ENCODE measurements at regions not wholly inside any gene's neighbourhood (a gene's known extent, or its start where the extent isn't known, plus 50 kb on each side); places are given as distances from the start of the nearest gene placed in this dataset.
"Not testable (repeated sequence)": the region's sequence is repeated elsewhere in the genome, so short reads cannot be mapped to it uniquely, and the experiment has no call there.

DNA sequence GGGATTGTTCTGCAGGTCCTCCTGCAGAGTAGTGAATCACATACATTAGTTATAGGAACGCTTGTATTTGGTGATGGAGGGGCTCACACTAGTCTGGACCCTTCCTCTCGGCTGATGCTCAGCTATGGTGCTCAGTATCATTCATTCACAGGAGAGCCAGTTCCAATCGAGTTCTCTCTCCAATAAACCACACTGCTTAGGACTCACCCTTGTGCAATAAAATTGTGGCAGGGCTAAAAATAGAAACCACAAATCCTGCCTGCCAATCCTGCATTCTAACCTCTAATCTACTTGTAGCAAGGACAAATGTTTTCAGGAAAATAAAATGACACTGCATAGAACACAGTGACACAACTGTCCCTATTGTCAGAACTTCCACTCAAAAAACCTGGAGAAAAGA lies 138.4 kb upstream of the TBL1XR1 start:
- Histone ChIP-seq H3K27me3 (replicated peaks; ENCODE audit: control insufficient read depth, insufficient read depth, low read length, poor library complexity, severe bottlenecking) (no peaks in the 10 kb centered on the region), H3K36me3 (ENCODE audit: control insufficient read depth, insufficient read depth, low read length) (no peaks in the 10 kb centered on the region), H3K9me3 (ENCODE audit: control insufficient read depth, low read length) (no peaks in the 10 kb centered on the region), H3K4me1 (ENCODE audit: control insufficient read depth, insufficient read depth, low read length, poor library complexity, severe bottlenecking) (peaks cover 3% of the 10 kb centered on the region), H3K27ac (ENCODE audit: insufficient read depth, low read length, poor library complexity, severe bottlenecking) (no peak overlapping the region), H3K4me3 (ENCODE audit: insufficient read depth, low read depth, low read length, poor library complexity, severe bottlenecking) (no peak overlapping the region)
- no peak for DNase-seq

DNA sequence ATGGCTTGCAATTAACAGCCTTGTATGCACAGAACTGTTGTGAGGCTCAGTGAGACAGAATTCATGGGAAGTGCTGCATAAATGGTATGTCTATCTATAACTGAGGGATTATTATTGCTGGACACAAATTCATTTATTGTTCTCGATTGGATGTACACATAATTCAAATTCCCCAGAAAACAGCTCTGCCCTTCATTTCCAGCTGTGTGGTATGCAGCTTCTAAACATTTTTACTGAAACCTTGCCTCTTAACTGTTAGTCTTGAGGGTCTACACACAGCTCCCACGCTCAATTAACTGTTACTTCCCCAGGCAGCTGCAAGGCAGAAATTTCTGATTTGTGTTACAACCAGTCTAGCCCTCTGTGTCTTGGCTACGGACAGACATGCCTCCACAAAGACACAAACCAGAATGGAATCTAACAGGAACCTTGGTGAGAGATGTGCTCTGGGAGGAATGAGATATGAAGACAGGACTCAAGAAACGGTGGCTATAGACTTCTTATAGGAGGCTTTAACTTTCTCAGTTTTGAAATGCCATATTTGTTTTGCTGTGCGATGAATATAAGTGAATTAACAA lies 139.7 kb upstream of the TBL1XR1 start:
- Histone ChIP-seq H3K27me3 (replicated peaks; ENCODE audit: control insufficient read depth, insufficient read depth, low read length, poor library complexity, severe bottlenecking) (no peaks in the 10 kb centered on the region), H3K4me1 (ENCODE audit: control insufficient read depth, insufficient read depth, low read length, poor library complexity, severe bottlenecking) (peaks cover 3% of the 10 kb centered on the region), H3K36me3 (ENCODE audit: control insufficient read depth, insufficient read depth, low read length) (no peaks in the 10 kb centered on the region), H3K4me3 (ENCODE audit: insufficient read depth, low read depth, low read length, poor library complexity, severe bottlenecking) (no peak overlapping the region), H3K9me3 (ENCODE audit: control insufficient read depth, low read length) (no peaks in the 10 kb centered on the region), H3K27ac (ENCODE audit: insufficient read depth, low read length, poor library complexity, severe bottlenecking) (no peak overlapping the region)
- no peak for DNase-seq

DNA sequence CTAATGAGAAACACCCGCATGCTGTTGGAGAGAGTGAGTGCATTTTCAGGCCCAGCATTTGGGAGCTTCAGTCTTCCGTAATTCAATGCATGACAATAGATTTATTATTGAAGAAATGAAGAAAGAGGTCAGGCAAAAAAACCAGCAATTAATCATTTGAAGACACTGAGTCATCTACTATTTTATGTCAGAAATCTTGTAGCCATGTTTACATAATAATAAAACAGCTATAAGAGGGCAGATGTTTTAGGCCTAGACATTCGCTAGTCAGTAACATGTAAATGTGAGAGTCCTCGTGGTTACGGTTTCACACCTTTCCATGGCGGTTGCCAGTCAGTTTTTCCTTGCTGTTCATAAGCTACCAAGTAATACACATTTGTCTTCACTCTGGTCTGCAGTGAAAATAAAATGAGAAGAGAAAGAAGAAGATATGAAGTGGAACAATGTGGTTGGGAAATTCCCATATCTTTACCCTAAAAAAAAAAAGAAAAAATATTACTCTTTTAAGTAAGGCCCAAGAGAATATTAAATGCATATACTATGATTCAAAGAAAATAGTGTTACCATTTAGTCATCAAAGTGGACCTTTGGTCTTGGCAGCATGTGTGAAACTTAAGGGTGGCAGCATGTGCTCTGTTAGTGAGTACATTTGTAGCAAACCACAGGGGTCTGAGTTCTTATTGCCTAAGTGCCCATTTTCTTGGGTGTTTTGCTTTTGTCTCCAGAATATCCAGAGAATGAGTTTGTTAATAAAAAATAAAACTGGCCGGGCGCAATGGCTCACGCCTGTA lies 140.5 kb upstream of the TBL1XR1 start:
- no peak overlapping the region for H3K27ac ChIP-seq (ENCODE audit: insufficient read depth, low read length, poor library complexity, severe bottlenecking)
- peaks cover 3% of the 10 kb centered on the region for H3K4me1 ChIP-seq (ENCODE audit: control insufficient read depth, insufficient read depth, low read length, poor library complexity, severe bottlenecking)
- no peaks in the 10 kb centered on the region for H3K36me3 ChIP-seq (ENCODE audit: control insufficient read depth, insufficient read depth, low read length)
- H3K27me3 ChIP-seq (replicated peaks; ENCODE audit: control insufficient read depth, insufficient read depth, low read length, poor library complexity, severe bottlenecking) = no peaks in the 10 kb centered on the region
- no peaks in the 10 kb centered on the region for H3K9me3 ChIP-seq (ENCODE audit: control insufficient read depth, low read length)
- DNase-seq = peak; percentile 10 to 57 (median 19)
- no peak overlapping the region for H3K4me3 ChIP-seq (ENCODE audit: insufficient read depth, low read depth, low read length, poor library complexity, severe bottlenecking)

DNA sequence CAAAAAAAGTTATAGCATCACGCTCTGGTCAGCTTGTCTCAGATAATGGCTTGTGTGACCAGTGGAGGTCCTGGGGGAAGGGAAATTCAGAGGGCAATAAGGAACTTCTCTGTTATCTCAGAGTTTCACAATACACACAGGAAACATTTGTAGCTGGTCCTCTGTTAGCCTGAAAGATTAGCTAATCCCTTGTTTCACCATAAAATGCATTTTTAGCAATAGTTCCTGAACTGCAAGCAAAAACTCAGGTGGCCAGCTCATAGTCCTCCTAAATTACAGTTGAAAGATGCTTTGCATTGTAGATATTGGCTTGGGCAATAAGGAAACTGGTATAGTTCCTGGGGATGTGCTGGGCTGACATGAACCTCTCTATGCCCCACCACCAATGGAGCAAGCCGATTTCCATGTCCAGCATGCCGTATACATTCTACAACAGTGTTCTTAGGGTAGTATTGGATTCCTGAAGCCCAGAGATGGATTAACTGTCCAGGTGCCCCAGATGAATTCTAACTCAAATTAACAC lies 141.5 kb upstream of the TBL1XR1 start:
- H3K9me3 ChIP-seq (ENCODE audit: control insufficient read depth, low read length) = no peaks in the 10 kb centered on the region
- H3K27me3 ChIP-seq (replicated peaks; ENCODE audit: control insufficient read depth, insufficient read depth, low read length, poor library complexity, severe bottlenecking) = no peaks in the 10 kb centered on the region
- peaks cover 3% of the 10 kb centered on the region for H3K4me1 ChIP-seq (ENCODE audit: control insufficient read depth, insufficient read depth, low read length, poor library complexity, severe bottlenecking)
- no peak overlapping the region for H3K27ac ChIP-seq (ENCODE audit: insufficient read depth, low read length, poor library complexity, severe bottlenecking)
- no peak overlapping the region for H3K4me3 ChIP-seq (ENCODE audit: insufficient read depth, low read depth, low read length, poor library complexity, severe bottlenecking)
- H3K36me3 ChIP-seq (ENCODE audit: control insufficient read depth, insufficient read depth, low read length) = no peaks in the 10 kb centered on the region
- no peak for DNase-seq

DNA sequence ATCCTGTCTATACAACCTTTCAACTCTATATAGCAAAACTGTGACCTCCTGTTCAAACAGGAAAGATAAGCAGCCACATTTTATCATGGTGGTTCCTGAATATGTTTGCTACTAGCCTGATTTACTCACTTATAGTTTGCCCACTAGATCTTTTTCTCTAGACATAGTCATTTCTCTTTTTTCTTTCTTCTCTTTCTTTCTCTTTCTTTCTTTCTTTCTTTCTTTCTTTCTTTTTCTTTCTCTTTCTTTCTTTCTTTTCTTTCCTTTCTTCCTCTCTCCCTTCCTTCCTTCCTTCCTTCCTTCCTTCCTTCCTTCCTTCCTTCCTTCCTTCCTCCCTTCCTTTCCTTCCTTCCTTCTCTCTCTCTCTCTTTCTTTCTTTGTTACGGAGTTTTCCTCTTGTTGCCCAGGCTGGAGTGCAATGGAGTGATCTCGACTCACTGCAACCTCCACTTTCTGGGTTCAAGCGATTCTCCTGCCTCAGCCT lies 142.0 kb upstream of the TBL1XR1 start:
- H3K36me3 ChIP-seq (ENCODE audit: control insufficient read depth, insufficient read depth, low read length); H3K27ac ChIP-seq (ENCODE audit: insufficient read depth, low read length, poor library complexity, severe bottlenecking); DNase-seq; H3K4me3 ChIP-seq (ENCODE audit: insufficient read depth, low read depth, low read length, poor library complexity, severe bottlenecking); H3K9me3 ChIP-seq (ENCODE audit: control insufficient read depth, low read length); H3K27me3 ChIP-seq (replicated peaks; ENCODE audit: control insufficient read depth, insufficient read depth, low read length, poor library complexity, severe bottlenecking); H3K4me1 ChIP-seq (ENCODE audit: control insufficient read depth, insufficient read depth, low read length, poor library complexity, severe bottlenecking): not testable (repeated sequence)

DNA sequence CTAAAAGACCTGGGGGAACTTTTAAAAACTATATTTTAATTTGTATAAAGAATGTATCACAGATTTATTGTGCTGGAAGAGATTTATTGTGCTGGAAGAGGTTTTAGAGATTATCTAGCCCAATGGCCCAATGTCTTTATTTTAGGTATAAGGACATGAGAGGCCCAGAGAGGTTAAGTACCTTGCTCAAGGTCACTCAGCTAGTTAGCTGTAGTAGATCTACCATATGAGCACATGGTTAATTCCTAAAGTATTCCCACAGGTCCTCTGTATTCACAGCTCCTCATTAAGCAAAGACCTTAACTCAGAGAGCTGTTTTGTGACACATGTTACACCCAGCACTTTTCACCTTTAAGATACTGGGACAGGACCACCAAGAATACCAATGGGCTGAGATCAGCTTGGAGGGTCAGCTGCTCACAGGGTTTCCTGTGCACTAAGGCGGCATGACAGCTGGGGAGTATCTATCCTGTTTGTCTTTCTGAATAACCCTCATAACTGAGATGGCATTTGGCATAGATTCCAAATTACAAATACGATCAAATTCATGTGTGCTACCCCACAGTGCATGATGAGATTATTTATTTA lies 143.1 kb upstream of the TBL1XR1 start:
- H3K27ac ChIP-seq (ENCODE audit: insufficient read depth, low read length, poor library complexity, severe bottlenecking) = no peak overlapping the region
- peaks cover 6% of the 10 kb centered on the region for H3K4me1 ChIP-seq (ENCODE audit: control insufficient read depth, insufficient read depth, low read length, poor library complexity, severe bottlenecking)

DNA sequence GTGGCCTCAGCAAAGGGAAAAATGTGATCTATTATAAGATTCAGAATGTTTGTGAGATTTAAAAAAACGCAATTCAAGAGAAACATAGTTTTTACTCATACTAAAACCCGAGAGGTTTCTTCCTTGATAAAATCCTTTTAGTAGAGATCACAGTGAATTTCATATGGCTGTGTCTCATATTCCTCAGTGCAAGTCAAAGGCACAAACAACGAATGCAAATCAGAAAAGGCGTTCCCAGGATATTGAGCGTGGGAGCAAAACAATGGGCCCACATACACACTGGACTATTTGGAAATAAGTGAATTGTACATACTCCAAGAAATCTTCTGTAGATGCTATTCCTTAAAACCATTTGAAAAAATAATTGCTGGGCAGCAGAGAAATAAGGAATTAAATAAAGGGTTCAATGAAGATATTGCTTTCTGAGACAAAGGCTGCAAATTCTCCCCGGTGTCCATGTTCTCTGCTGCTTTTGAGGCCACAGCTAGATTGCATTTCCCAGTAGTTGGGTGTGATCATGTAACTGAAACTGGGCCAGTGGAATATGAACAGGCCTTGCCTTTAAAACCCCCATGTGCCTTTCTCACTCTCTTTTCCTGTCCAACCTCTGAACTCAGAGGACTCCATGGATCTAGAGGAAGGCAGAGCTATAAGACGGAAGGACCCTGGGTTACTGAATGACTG lies 144.6 kb upstream of the TBL1XR1 start:
- Histone ChIP-seq H3K36me3 (ENCODE audit: control insufficient read depth, insufficient read depth, low read length) (no peaks in the 10 kb centered on the region), H3K9me3 (ENCODE audit: control insufficient read depth, low read length) (no peaks in the 10 kb centered on the region), H3K4me3 (ENCODE audit: insufficient read depth, low read depth, low read length, poor library complexity, severe bottlenecking) (no peak overlapping the region), H3K27me3 (replicated peaks; ENCODE audit: control insufficient read depth, insufficient read depth, low read length, poor library complexity, severe bottlenecking) (no peaks in the 10 kb centered on the region), H3K27ac (ENCODE audit: insufficient read depth, low read length, poor library complexity, severe bottlenecking) (no peak overlapping the region), H3K4me1 (ENCODE audit: control insufficient read depth, insufficient read depth, low read length, poor library complexity, severe bottlenecking) (peaks cover 11% of the 10 kb centered on the region)
- DNase-seq = no peak

More for the DNA sequence above, 143.1 kb upstream of the TBL1XR1 start:
- Histone ChIP-seq H3K36me3 (ENCODE audit: control insufficient read depth, insufficient read depth, low read length) (no peaks in the 10 kb centered on the region), H3K27me3 (replicated peaks; ENCODE audit: control insufficient read depth, insufficient read depth, low read length, poor library complexity, severe bottlenecking) (no peaks in the 10 kb centered on the region), H3K4me3 (ENCODE audit: insufficient read depth, low read depth, low read length, poor library complexity, severe bottlenecking) (no peak overlapping the region), H3K9me3 (ENCODE audit: control insufficient read depth, low read length) (no peaks in the 10 kb centered on the region)
- DNase-seq = no peak

DNA sequence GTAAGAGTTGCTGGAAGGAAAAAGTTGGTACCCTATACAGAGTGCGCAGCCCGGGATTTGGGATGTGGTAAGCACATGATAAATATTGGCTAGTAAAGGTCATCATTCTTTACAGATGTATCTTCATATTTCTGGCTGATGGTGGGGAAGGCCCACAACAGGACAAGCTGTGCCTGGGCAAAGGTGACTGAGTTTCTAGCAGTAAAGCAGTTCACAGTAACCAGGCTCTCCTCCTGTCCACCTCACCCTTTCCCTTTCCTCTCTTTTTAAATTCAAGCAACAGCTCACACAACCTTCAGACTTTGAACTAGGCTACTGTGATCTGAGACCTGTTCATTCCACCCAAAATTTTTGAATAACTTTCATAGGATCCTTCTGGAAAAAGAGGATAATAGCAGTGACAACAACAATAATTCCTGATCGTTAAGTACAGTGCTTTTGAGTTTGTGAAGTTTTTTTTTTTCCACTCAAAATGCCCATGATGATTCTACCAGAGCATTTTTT lies 145.9 kb upstream of the TBL1XR1 start:
- no peaks in the 10 kb centered on the region for H3K27me3 ChIP-seq (replicated peaks; ENCODE audit: control insufficient read depth, insufficient read depth, low read length, poor library complexity, severe bottlenecking)
- no peaks in the 10 kb centered on the region for H3K9me3 ChIP-seq (ENCODE audit: control insufficient read depth, low read length)
- no peak overlapping the region for H3K27ac ChIP-seq (ENCODE audit: insufficient read depth, low read length, poor library complexity, severe bottlenecking)
- no peaks in the 10 kb centered on the region for H3K36me3 ChIP-seq (ENCODE audit: control insufficient read depth, insufficient read depth, low read length)
- no peak overlapping the region for H3K4me3 ChIP-seq (ENCODE audit: insufficient read depth, low read depth, low read length, poor library complexity, severe bottlenecking)
- peaks cover 9% of the 10 kb centered on the region for H3K4me1 ChIP-seq (ENCODE audit: control insufficient read depth, insufficient read depth, low read length, poor library complexity, severe bottlenecking)
- no peak for DNase-seq

DNA sequence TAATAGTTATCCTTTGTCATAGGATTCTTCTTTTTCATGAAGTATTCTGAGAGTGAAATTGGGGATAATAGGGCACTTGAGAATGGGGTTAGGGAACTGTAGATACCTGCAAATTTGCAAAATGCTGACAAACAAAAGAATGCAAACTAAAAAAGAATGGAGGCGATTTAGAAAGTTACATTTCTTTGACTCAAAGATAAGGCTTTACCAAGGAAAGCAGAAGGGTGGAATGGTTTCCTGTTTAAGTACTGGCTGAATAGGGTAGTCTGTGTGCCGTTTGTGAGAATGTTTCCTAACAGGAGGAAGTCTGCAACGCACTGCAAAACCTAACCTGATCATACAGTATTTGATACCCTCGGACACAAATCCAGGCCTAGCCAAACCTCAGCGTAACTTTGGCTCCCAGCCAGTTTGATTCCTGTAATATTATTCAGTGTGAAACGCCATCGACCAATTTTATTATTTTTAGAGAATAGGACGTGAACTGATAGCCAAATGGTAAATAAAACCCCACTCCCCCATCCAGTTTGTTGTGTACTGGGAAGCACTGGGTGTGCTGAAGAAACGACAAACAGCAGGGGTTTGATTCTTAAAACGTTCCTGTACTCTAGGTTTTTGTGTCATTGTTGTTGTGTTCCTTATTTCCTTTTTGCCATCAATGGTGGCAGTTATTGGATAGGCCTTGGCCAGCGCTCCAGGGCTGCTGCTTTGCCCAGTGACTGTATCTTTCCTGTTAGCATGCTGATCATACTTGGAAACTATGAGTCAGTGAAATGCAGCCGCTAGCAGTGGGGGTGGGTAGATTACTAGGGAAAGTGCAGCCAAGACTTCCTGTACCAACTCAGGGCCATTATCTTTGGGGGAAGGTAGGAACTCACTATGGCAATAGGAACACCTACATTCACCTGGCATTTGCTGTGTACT lies 148.0 kb upstream of the TBL1XR1 start:
- Histone ChIP-seq H3K27ac (ENCODE audit: insufficient read depth, low read length, poor library complexity, severe bottlenecking) (no peak overlapping the region), H3K27me3 (replicated peaks; ENCODE audit: control insufficient read depth, insufficient read depth, low read length, poor library complexity, severe bottlenecking) (no peaks in the 10 kb centered on the region), H3K36me3 (ENCODE audit: control insufficient read depth, insufficient read depth, low read length) (no peaks in the 10 kb centered on the region), H3K9me3 (ENCODE audit: control insufficient read depth, low read length) (no peaks in the 10 kb centered on the region), H3K4me3 (ENCODE audit: insufficient read depth, low read depth, low read length, poor library complexity, severe bottlenecking) (no peak overlapping the region), H3K4me1 (ENCODE audit: control insufficient read depth, insufficient read depth, low read length, poor library complexity, severe bottlenecking) (peaks cover 9% of the 10 kb centered on the region)
- peak; percentile 18 to 23 (median 19) for DNase-seq
